Stimulated activated CD8-positive, alpha-beta memory T cell treated with anti-CD3 and anti-CD28 coated beads, Interleukin-2, amount 100 ng/mL, for 1 hour (primary cell): ENCODE measurements at regions not wholly inside any gene's neighbourhood (a gene's known extent, or its start where the extent isn't known, plus 50 kb on each side); places are given as distances from the start of the nearest gene placed in this dataset.

ENCODE experiments used
- DNase-seq, 2 donors: peaks; one replicate each; pipeline ENCODE4 v3.0.0-alpha.2; 2020; ENCODE audit warnings: low read depth in 2 of 2

DNA sequence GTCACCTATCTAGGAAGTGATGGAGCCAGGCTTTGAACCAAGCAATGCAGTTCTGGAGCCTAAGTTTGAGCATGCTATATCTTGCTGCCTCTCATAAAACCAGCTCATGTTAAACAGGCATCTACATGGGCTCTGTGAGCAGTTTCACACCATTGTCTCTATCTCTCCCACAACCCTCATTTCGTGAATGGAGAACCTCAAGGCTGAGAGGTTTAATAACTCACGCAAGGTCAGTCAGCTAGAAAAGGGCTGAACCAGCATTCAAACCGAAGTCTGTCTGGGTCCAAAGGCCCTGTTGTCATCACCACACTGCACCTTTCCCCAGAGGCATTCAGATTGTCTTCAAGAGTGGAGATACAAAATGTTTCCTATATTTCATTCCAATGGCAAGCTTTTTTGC is 369.2 kb downstream of the MID1IP1 start:
- no peak for DNase-seq

DNA sequence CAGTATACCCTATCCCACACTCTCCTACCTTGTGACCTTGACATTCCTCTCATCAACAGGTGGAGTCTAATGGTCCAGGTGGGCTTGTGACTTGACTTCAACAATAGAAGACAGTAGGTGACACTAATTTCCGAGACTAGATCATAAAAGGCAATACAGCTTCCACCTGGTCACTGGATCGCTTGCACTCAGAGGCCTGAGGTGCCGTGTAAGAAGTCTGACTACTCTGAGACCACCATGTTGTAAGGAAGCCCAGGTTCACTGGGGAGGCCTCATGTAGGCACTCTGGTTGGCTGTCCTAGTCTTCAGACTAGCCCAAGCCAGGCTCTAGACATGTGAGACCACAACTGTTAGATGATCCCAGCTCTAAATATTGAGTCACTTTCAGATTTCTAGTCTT is 370.4 kb downstream of the MID1IP1 start:
- no peak for DNase-seq

DNA sequence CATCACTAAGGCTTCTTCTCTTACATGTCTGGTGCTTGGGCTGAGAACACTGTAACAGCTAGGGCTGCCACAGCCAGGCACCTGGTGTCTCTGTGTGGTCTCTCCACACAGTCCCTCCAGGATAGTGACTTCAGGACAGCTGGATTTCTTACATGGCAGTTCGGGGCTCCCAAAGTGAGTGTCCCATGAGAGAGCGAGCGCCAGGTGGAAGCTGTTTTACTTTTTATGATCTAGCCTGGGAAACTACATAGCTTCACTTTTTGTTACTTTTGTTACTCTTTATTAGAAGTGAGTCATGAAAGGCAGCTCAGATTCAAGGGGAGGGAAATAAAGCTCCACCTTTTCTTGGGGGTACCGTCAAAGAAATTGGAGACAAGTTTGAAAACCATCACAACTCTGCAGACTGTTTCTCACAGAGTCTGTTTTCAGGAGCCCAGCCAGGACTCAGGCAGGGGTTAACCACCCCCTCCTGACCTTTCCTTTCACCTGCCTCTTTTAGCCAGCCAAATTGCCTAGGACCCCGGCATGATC is 373.0 kb downstream of the MID1IP1 start:
- DNase-seq: no peak

DNA sequence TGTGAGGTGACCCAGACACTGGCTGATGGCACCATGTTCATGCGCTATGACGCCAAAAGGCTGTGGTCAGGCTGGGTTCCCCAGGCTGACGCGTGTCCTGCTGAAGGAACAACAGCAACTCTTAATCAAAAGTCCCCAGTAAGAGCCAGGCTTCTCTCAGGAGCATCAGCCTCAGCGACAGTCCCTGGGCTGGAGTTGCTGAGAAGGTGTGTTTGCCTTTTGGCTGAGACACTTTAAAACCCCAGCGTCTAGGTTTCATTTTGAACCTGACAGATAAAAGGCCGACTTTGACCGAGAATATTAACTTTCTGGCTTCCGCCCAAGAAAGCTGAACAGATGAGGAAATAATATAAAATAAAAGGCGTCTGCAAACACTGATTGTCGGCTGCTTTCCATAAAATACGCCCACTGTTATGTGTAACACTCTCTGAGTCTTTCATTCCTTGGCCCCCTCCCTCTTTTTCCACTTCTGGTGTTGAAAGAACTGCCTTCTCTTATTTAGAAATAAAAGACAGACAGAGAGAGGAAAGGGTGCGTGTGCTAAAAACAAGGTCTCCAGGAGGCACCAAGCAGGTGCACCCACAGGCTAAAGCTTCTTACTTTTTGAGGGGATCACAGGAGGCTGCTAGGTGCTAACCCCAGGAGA is 373.6 kb downstream of the MID1IP1 start:
- no peak for DNase-seq

DNA sequence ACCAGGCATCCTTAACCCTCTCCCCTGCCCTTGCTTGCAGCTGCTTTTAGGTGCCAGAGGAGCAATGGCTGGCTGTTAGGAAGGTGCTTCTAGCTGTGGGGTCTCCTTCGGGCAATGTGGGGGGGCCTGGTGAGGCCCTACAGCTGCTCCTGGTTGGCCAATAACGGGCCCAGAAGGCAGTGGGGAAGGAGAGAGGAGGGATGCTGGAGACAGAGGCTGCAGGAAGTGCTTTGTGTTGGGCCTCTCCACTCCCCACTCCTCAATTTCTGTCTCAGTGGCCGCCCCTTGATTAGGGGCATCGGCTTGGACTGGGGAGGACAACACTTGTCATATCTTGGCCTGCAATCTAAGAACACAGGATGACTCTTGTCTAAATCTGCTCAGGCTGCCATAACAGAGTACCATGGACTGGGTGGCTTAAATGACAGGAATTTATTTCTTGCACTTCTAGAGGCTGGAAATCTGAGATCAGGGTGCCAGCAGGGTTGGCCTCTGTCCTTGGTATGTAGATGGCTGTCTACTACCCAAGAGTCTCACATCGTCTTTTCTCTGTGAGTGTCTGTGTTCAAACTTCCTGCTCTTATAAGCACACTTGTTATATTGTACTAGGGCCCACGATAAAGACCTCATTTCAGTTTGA is 374.3 kb downstream of the MID1IP1 start:
- no peak for DNase-seq

DNA sequence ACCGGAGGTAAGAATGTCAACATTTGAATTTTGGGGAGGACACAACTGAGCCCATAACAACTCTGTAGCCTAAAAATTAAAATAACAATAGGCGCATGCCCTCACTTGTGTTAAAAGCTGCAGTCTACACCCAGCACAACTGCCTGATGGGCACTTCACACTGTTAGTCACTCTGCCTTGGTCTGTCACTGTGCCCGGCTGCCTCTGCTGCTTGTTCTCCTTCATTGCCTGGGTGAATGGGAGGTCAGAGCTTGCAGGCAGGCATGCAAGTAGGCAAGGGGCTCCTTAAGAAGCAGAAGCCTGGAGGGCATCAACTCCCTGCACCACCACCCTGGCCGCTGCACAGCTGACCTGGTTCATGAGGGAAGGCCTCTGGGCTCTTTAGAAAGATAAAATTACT is 374.8 kb downstream of the MID1IP1 start:
- DNase-seq: no peak

DNA sequence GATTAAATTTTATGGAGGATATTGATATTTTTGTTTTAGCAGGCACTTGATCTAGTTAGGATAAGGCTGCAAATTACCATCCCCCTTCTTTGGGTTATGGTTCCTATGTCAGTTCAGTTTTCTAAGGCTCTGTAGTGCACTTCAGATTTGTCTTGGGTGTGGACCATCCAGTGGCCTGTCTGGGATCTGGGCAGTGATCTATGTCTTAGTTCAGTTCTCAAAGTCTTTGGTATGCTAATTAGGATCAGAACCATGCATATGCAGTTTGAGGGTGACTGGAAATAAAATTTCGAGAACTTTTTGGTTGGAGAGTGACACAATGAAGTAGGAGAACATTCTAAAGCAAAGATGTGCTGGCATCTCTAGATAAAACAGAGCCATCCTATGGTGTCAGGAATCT is 388.2 kb downstream of the MID1IP1 start:
- no peak for DNase-seq

DNA sequence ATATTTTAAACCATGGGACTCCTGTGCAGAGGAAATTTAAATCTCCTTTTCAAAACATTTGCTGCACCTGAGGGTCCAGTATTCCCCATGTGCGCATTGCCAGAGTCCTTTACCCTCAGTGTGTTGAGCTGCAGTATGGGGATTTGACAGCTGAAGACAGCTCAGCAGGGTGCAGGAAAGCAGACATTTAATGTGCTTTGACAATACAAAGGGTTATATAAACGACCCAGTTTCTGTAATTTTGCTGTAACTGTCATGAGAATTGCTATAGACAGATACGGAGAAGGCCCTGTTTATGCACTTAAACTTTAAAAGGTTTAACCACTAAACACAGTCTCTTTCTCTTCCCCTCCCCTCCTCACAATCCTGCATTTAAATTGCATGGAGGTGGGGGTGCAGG is 393.4 kb downstream of the MID1IP1 start:
- DNase-seq: no peak

DNA sequence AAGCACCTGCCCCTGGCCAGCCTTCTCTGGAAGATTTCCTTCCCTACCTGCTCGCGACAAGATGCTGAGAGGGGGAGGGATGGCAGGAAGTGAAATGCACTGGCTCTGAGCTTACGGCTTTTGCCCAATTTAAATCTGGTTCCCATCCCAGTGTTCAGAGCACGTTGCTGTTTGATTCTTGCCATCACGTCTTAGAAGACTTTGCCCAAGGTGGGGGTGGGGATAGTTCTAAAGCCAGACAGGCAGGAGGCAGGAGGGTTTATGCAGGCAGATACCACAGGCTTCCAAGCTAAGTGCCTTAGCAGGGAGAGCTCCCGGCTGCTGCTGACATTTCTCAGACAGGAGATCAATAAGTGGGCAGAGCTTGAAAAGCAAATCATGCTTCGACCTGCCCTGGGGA is 393.9 kb downstream of the MID1IP1 start:
- DNase-seq: no peak

DNA sequence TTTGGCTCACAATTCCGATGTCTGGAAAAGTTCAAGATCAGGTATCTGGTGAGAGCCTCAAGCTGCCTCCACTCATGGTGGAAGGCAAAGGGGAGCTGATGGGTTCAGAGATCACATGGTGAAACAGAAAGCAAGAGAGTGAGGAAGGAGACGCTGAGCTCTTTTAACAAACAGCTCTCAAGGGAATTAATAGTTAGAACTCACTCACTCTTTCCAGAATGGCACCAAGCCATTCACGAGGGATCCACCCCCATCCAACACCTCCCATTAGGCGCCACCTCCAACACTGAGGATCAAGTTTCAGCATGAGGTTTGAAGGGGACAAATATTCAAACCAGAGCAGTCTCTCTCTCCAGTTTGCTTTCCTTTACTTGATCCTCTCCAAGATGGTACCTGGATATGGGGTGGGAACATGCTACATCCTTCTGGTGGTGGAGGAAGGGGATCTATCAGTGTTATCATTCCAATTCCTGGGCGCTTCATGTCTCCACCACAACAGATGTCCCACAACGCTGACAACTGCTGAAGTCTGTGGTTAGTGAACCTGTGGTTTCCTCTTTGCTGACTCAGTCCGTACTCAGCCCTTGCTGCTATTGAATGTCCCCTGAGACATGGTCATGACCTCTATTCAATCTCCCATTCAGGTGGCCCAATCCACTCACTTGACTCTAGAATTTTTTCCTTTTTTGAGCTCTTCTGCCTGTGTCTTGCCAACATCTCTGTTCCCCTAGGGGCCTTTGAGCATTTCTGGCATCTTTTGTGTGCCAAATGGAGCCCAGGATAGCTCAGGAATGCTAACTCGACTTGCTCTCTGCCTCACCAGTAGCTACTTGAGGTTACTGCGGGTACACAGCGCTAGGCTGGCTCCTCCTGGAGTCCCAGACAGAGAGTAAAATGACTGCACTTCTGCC is 395.2 kb downstream of the MID1IP1 start:
- DNase-seq: no peak

DNA sequence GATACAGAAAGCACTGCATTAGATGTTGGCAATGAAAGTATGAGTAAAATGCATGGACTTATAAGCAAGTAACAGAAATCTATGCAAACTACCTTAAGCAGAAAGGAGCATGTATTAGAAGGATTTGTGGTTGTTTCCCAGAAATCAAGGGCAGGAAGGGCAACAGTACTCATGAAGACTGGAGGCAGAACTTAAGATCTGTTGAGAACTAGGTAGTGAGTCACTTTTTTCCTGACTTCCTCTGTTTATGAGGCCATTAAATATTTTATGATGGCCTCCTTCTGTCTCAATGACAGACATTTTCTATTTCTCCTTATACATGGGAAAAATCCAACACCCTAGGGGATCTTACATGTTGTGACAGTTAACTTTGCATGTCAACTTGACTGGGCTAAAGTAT is 398.2 kb downstream of the MID1IP1 start:
- DNase-seq: no peak

DNA sequence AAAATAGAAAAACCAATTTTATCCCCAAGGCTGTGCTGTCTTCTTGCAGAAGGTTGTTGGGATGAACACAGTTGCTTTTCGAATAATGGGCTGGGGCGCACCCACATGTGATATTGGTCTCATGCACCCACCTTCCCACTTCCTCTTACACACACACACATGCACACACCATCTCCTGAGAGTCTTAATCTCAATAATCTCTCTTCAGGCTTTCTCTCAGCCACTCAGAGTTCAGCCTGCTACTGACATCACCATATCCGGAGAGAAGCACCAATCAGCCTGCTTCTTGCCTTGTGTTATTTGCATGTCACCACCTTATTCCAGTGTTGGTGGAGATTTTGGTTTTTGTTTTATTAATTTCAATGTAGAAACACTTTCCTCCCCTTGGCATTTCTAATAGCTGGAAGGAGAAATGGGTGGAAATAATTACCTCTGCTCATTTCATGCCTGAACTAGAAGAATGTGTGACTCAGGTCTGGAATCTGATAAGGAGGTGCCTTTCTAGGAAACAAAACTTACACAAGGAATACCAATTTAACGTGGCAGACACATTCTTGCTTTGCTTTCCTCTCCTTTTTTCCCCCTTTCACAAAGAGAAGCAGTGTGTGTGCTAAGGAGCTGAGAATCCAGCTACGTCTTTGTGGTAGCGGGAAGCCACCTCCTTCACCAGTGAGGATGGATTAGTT is 400.2 kb downstream of the MID1IP1 start:
- DNase-seq: no peak

DNA sequence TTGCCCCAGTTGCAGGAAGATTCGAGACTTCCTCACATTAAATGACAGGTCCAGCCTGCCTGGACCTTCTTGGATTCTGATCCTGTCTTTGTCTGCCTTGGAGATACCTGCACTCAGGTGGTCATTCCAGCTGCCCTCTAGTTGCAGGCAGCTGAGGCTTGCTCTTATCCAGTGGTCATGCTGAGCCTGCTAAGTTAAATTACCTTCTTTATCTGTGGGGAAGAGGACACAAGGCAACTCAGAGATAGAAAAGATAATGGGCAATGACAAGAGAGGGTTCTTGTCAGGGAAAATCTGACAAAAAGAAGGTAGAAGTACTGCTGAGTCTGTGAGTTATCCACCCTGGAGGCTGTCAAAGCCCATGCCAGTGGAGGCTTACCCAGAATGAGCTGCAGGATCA is 401.4 kb downstream of the MID1IP1 start:
- DNase-seq: no peak

DNA sequence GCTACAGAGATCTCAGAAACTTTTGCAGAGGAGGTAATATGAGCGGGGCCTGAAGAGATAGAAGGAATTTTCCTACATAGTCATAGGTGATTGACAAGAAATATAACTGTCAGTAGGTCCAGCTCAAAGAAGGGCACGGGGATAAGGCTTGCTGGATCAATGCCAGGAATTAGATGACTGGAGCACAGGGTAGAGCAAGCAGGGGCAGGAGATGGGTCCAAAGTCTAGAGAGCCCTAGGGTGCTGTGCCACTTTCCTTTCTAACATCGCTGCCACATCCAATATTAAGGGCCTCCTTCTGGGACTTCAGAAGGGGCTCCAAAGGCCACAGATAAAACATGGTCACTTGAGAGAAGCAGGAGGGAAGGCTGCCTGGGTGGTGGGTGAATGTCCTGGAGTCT is 402.2 kb downstream of the MID1IP1 start:
- no peak for DNase-seq

DNA sequence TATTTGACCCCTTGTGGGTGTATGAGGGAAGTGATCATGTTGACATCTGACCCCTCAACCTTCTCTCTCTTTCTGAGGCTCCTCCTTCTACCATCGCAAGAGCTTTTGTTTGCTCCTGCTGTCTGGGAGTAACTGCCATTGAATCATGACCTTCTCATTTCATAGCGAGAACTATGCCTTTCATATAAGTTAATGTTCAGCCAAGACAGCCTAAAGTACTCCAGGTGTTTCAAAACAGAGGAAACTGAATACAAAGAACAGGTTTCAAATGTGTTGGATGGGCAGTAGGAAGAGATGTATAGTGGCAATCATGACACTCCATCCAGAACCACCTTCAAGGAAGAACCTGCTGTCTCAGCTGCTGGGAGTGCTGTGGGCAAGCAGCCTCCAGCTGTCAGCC is 403.1 kb downstream of the MID1IP1 start:
- DNase-seq: no peak

DNA sequence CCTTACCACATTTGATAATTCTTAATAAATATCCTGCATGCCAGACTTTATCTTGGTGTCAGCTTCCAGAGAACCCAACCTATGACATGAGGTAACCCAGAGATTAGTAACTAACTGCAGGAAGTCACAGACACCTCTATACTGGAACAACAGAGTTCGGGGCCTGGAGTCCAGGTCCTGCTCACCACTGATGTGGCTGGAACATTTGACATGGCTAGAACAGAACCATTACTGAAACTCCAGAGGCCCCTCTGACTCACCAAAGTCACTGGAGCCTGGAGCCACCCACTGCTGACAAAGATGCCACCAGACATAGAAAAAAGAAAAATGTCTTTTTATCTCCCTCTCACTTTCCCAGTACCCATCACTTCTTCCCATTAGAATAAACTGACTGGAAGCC is 403.7 kb downstream of the MID1IP1 start:
- DNase-seq: no peak

DNA sequence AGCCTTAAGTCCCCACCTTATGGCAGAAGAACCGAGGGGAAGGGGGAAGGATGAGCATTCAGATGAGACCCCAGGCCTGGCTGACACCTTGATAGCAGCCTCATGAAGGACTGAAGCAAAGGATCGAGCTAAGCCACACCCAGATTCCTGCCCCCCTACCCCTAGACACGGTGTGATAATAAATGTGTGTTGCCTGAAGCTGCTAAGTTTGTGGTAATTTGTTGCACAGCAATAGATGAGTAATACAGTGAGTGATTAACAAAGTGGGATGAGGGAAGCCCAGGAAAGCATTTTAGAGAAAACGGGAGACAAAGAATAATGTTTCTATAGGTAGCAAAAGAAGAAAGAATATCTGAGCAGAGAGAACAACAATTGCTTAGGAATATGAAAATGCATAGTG is 404.2 kb downstream of the MID1IP1 start:
- no peak for DNase-seq

DNA sequence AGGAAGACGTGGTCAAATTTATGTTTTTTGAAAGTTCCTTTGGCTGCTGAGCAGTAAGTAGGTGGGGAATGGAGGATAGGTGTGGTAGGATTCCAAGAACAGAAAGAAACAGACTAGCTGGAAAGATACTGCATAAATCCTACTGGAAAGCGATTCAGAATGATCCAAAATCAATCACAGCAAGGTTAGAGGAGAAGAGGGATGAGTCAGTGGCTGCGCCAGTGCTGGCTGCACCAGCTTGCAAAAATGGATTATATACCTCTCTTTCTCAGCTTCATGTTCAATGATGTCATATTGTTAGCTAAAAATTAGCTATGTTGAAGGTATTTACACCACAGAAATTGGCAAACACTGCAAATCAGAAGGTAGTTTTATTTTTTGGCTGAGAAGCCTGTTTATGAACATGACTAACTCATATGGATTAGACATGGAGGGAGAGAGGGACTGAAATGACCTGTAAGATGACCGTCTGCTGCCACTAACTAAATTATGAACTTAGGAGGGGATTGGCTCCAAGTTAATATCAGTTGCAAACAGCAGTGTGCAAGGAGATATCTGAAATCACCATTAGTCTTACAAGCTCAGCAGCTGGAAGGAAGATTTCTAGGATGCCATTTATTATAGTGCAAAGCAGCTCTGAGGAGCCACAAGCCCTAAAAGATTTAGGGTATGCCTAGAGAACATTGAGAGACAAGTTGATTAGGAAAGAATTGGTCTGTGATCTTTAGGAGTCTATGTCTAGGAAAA is 405.3 kb downstream of the MID1IP1 start:
- DNase-seq: no peak

DNA sequence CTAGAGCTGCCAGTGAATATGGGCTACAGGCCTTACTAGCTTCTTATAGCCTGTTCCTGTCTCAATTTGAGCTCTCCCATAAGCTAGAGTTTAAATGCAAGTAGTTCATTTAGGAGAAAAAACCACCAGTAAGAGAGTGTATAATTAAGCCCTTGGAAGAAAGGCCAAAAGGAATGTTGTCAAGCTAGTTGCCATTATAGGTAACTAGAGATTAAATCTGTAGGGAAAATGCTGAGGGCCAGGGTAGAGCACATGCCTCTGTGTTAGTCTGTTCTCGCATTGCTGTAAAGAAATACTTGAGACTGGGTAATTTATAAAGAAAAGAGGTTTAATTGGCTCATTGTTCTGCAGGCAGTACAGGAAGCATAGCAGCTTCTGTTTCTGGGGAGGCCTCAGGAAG is 410.2 kb downstream of the MID1IP1 start:
- no peak for DNase-seq

DNA sequence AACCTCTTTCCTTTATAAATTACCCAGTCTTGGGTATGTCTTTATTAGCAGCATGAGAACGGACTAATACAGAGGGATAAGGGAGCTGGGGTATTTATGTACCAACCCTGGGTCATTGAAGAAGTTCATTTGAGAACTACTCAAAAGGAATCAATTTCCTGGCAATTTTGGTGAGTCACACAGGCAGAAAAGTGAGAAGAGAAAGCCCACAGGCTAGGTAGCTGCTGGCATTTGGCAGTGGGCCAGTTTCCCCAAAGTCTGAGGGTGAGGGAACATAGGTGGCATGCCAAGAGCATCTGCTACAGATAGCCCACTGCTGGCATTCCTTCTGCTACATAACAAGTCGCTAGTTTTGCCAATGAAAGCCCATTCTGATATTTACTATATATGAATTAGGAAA is 411.2 kb downstream of the MID1IP1 start:
- no peak for DNase-seq

DNA sequence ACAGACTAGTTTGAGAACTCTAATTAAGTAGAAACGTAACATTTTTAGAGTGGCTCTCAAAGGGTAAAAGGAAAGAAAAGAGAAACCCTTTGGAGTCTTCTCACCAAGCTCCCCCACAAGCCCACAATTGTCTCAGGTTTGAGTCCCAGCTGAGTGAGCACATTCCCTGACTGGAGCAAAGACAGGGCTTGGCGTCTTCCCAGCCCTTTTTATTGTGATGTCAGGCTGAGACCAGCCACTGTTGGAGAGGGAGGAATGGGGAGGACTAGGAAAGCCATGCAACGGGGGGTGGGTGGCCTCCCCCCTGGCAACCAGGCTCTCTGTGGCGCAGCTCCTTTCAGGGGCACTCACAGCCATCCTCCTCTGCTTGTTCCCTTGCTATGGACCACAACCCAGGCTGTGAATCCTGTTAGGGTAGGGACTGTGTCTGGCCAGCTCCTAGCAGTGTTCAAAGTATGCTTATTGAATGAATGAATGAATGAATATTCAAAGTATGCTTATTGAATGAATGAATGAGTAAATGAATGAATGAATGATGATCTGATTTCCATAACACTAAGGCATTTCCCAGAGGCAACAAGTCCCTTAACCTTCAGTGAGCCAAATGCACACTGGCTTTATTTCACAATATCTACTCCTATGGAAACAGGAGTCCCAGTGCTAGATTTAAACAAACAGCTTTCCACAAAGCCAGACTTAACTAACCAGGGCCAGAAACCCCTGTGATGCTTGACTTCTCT is 413.3 kb downstream of the MID1IP1 start:
- DNase-seq: no peak
